Osteoblast (primary cell): ENCODE measurements at regions not wholly inside any gene's neighbourhood (a gene's known extent, or its start where the extent isn't known, plus 50 kb on each side); places are given as distances from the start of the nearest gene placed in this dataset.

Experiments
- DNase-seq: peaks from one replicate; pipeline ENCODE4 v3.0.0; 2011; ENCODE audit warnings: low spot score, mixed read lengths; ENCODE audit not compliant: insufficient read length; ENCODE audit errors: missing footprints
- H2AFZ ChIP-seq: 2 replicates; pipeline ENCODE4 v1.6.0; 2011; ENCODE audit warnings: mild to moderate bottlenecking, low read length
- H3K27ac ChIP-seq: 2 replicates; pipeline ENCODE4 v1.5.1; 2011; ENCODE audit warnings: mild to moderate bottlenecking, low read depth, low read length, moderate library complexity
- H3K27me3 ChIP-seq: 2 replicates; pipeline ENCODE4 v1.6.0; 2012; ENCODE audit warnings: mild to moderate bottlenecking, control low read depth, inconsistent platforms, low read length, moderate library complexity; ENCODE audit not compliant: insufficient read depth
- H3K36me3 ChIP-seq: 2 replicates; pipeline ENCODE4 v1.5.1; 2011; ENCODE audit warnings: mild to moderate bottlenecking, low read length, control low read depth, moderate library complexity; ENCODE audit not compliant: insufficient read depth
- H3K4me1 ChIP-seq: 2 replicates; pipeline ENCODE4 v1.5.1; 2011; ENCODE audit warnings: mild to moderate bottlenecking, low read length, control low read depth, moderate library complexity; ENCODE audit not compliant: insufficient read depth
- H3K4me2 ChIP-seq: 2 replicates; pipeline ENCODE4 v1.6.0; 2011; ENCODE audit warnings: mild to moderate bottlenecking, low read length; ENCODE audit not compliant: insufficient read depth
- H3K4me3 ChIP-seq: fragments of 200-600 bp; sonication (generic); 3 replicates; pipeline ENCODE4 v1.5.1; 2012; ENCODE audit warnings: mild to moderate bottlenecking, low read length, inconsistent platforms; ENCODE audit not compliant: insufficient read depth
- H3K79me2 ChIP-seq: 2 replicates; pipeline ENCODE4 v1.6.0; 2012; ENCODE audit warnings: mild to moderate bottlenecking, low read length, control low read depth, inconsistent platforms; ENCODE audit not compliant: insufficient read depth
- H3K9me3 ChIP-seq: 2 replicates; pipeline ENCODE4 v1.5.1; 2011; ENCODE audit warnings: low read depth, low read length, control low read depth
- H4K20me1 ChIP-seq: 2 replicates; pipeline ENCODE4 v1.6.0; 2012; ENCODE audit warnings: mild to moderate bottlenecking, low read length, control low read depth; ENCODE audit not compliant: insufficient read depth
- CTCF ChIP-seq: IDR thresholded peaks from 2 replicates; pipeline ENCODE4 v1.5.1; 2011; ENCODE audit warnings: mild to moderate bottlenecking, low read depth, low read length, moderate library complexity; ENCODE audit errors: extremely low read depth

DNA sequence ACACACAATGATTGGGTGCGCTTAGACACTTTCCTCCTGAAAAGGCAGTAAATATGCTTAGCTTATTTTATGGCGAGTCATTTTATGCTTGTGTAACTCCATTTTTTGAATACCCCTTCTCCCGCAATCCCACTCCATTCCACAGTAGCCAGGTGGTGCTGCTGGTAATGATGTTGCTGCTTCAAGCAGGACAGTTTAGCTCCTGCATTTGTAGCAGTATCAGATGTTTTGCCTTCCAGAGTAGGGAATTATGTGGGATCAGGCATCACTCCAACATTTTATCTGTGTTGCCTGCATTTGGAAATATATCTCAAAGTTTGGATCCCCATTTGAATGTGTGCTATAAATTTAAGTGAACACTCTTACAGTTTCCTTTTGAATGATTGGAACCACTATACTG, 302.1 kb upstream of the SGO1 start:
- no peaks in the 10 kb centered on the region for H4K20me1 ChIP-seq
- no peaks in the 10 kb centered on the region for H3K4me1 ChIP-seq
- no peak overlapping the region for H3K4me2 ChIP-seq
- no peak for TF ChIP-seq CTCF
- DNase-seq = no peak
- H3K4me3 ChIP-seq = no peak overlapping the region
- peaks cover 5% of the 10 kb centered on the region for H3K9me3 ChIP-seq
- no peak overlapping the region for H2AFZ ChIP-seq
- no peaks in the 10 kb centered on the region for H3K79me2 ChIP-seq
- no peak overlapping the region for H3K27ac ChIP-seq
- H3K27me3 ChIP-seq = no peaks in the 10 kb centered on the region
- no peaks in the 10 kb centered on the region for H3K36me3 ChIP-seq

DNA sequence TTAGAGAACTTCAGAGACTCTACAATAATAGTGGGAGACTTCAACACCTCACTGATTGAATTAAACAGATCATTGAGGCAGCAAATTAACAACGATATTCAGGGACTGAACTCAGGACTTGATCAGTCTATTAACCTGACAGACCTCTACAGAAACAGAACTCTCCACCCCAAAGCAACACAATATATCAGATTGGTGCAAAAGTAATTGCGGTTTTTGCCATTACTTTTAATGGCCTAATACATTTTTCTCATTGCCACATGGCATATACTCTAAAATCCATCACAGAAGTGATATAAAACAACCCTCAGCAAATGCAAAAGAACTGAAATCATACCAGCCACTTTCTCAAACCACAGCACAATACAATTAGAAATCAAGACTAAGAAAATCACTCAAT, 298.1 kb upstream of the SGO1 start:
- H3K36me3 ChIP-seq = no peaks in the 10 kb centered on the region
- H3K4me2 ChIP-seq = no peak overlapping the region
- no peak for DNase-seq
- H3K79me2 ChIP-seq = no peaks in the 10 kb centered on the region
- H3K4me1 ChIP-seq = no peaks in the 10 kb centered on the region
- H3K27ac ChIP-seq = no peak overlapping the region
- H4K20me1 ChIP-seq = no peaks in the 10 kb centered on the region
- no peak overlapping the region for H3K4me3 ChIP-seq
- no peaks in the 10 kb centered on the region for H3K27me3 ChIP-seq
- no peak for TF ChIP-seq CTCF
- peaks cover 3% of the 10 kb centered on the region for H3K9me3 ChIP-seq
- no peak overlapping the region for H2AFZ ChIP-seq

- DNase-seq = no peak
- no peak for TF ChIP-seq CTCF
- H2AFZ ChIP-seq = no peak overlapping the region
These were observed 296.3 kb upstream of the SGO1 start for GRCh38 chr3:20482350-20482749.

GRCh38 chr3:20480786-20481365, 294.9 kb upstream of the SGO1 start:
- H3K79me2 ChIP-seq = no peaks in the 10 kb centered on the region
- no peaks in the 10 kb centered on the region for H3K27me3 ChIP-seq
- H3K4me2 ChIP-seq = no peak overlapping the region
- H3K9me3 ChIP-seq = peaks cover 3% of the 10 kb centered on the region
- H3K4me3 ChIP-seq = no peak overlapping the region
- H2AFZ ChIP-seq = no peak overlapping the region
- H3K36me3 ChIP-seq = no peaks in the 10 kb centered on the region
- DNase-seq = no peak
- TF ChIP-seq CTCF = no peak
- H4K20me1 ChIP-seq = no peaks in the 10 kb centered on the region
- H3K4me1 ChIP-seq = no peaks in the 10 kb centered on the region
- no peak overlapping the region for H3K27ac ChIP-seq

More at GRCh38 chr3:20482350-20482749, 296.3 kb upstream of the SGO1 start:
- Histone ChIP-seq H3K4me2 (no peak overlapping the region), H3K4me1 (no peaks in the 10 kb centered on the region), H3K27me3 (no peaks in the 10 kb centered on the region), H3K9me3 (peaks cover 3% of the 10 kb centered on the region), H3K4me3 (no peak overlapping the region), H3K27ac (no peak overlapping the region), H3K79me2 (no peaks in the 10 kb centered on the region), H4K20me1 (no peaks in the 10 kb centered on the region), H3K36me3 (no peaks in the 10 kb centered on the region)
